DMS53 (cell line): ENCODE measurements at regions not wholly inside any gene's neighbourhood (a gene's known extent, or its start where the extent isn't known, plus 50 kb on each side); places are given as distances from the start of the nearest gene placed in this dataset.
"Not testable (repeated sequence)": the region's sequence is repeated elsewhere in the genome, so short reads cannot be mapped to it uniquely, and the experiment has no call there.

Experiments
- DNase-seq: peaks from one replicate; lab custom pipeline; 2025; lab: John Stamatoyannopoulos, UW

- DNase-seq: no peak
Observed at GRCh38 chr5:118378959-118379358, 609.4 kb downstream of the DTWD2 start.

GRCh38 chr5:118377420-118377819, 610.9 kb downstream of the DTWD2 start:
- DNase-seq: no peak

- DNase-seq: no peak
Observed at GRCh38 chr5:118371973-118372831, 616.1 kb downstream of the DTWD2 start.

DNA sequence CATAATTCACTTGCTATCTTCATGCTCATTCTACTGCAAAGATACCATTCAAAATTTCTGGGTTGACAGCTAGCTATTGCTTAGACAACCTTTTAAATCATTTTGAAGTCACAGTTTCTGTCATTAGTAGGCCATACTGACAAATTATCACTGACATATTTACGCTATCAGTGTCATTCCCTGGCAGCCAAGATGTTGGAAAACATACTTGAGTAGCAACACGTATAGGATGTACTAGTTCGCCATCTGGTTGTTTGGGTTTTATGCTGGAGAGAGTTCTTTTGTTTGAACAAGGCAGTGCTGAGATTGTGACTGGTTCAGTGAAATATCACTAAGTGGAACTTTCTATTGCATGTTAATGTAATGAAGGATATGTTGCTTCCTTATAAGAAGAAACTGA, 621.9 kb downstream of the DTWD2 start:
- DNase-seq: peak; percentile 18

GRCh38 chr5:118365718-118366117, 622.6 kb downstream of the DTWD2 start:
- DNase-seq: no peak

- DNase-seq: peak; percentile 53
Observed at GRCh38 chr5:118354797-118355196, 633.5 kb downstream of the DTWD2 start.

DNA sequence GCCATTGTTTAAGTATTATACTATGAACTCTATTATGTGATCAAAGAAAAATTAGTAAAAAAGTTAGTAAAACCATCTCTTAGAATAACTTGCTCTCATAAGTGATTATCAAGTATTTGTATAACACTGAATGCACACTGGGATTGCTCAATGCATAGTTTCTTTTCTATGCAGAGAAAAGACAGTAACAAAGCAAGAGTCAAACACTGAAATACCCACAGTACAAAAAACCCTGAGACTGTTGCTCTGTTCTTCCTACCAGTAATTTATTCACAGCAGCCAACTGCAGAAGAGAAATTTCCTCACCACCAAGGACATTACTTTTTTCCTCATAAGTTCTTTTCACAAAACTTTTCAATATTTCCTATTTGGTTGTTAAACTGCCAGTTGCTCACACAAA, 634.4 kb downstream of the DTWD2 start:
- no peak for DNase-seq

DNA sequence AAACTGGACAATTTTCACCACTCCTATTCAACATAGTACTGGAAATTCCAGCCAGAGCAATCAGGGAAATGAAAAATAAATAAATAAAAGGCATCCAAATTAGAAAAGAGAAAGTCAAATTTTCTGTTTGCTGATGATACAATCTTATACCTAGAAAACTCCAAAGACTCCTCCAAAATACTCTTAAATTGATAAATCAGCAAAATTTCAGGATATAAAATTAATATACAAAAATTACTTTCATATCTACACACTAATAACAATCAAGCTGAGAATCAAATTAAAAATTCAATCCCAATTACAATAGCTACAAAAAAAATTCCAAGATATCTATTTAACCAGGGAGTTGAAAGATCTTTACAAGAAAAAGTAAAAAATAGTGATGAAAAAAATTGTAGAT, 651.9 kb downstream of the DTWD2 start:
- no peak for DNase-seq

DNA sequence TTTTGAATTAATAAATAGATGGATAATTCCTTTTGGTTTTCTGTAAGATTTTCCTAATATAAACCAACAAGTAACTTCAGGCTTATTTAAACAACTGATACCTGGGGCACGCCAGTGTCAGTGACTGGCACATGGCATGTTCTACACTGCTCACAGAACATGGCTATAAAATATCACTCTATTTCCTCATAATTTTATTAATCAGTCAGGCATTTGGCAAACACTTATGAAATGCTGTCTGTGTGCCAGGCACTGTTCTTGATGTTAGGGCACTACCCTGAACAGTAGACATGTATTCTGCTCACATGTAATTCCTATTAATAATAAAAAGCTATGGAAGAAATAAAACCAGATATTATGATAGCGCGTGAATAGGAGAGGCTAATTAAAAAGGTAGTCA, 661.0 kb downstream of the DTWD2 start:
- no peak for DNase-seq

DNA sequence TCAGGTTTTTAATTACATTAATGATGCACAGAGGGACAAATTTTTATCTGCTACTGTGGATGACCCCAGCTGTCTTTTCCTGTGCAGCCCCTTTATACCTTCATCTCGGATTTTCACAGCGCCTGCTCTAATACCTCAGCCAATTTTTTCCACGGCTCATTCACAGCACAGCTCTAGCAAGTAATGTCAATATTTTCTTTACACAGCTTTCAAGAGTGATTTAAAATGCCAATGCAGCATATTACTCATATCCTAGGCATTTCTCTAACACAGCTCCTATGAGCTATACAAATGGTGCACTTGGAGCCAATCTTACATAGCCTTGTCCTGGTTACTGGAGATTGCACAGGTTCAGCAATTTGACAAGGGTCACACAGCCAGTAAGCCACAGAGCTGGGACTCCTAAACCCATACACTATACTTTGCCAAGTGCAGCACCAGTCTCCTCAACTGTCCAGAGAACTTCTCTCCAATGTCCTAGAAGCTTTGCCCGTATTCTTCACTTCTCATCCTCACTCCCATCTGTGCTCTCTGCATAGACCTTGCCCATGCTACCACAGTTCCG, 661.8 kb downstream of the DTWD2 start:
- peak; percentile 59 for DNase-seq

- no peak for DNase-seq
Observed at GRCh38 chr5:118325931-118326330, 662.4 kb downstream of the DTWD2 start.

GRCh38 chr5:118323723-118324122, 664.6 kb downstream of the DTWD2 start:
- DNase-seq: not testable (repeated sequence)

DNA sequence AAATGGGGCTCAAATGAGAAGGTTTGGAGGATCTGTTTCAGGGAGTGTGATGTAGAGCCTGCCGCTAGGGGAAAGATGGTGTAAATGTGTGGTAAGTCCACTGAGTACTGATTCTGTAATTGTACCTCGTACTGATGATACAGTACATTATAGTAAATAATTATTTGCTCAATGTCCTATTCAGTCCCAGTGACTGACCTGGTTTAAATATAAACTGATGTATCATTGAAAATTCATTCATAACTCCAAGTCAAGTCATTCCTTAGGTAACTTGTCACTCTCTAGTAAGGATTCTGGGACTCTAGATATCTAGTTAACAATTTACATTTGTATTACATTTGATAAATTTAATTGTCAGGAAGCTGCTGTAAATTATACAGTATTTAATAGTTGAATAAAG, 667.3 kb downstream of the DTWD2 start:
- DNase-seq: no peak

GRCh38 chr5:118320121-118320520, 668.2 kb downstream of the DTWD2 start:
- no peak for DNase-seq

GRCh38 chr5:118314931-118315330, 673.4 kb downstream of the DTWD2 start:
- no peak for DNase-seq

DNA sequence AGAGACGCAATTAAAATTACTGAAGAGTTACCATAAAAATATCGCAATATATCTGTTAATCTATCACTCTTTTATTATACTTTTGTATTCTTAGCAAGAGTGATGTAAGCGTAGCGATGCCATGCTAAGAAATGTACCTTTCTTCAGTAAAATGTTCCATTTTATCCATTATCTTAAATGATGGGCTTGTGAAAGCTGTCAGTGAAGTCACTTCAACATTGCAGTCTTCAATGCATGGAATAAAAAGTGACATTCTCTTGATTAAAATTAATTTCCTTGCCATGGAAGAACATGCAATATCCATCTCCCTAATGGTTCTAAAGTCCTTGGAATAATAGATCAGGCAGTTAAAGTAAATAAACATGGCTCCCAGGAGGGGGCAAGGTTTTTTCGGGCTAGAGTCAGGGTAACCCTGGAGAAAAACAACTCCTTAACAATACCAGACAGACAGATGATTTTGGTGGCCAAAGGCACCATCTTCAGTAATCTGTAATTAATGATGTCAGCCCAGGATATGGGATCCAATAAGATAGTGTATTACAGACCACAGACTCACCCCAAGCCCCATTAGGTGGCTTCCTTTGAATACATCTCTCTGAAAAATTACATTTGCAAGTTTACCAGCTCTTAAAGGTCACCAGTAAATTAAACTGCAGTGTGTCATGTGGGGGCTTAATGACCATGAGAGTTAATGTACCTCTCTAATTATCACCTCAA, 677.1 kb downstream of the DTWD2 start:
- DNase-seq: no peak

- no peak for DNase-seq
Observed at GRCh38 chr5:118310401-118310800, 677.9 kb downstream of the DTWD2 start.

- DNase-seq: no peak
Observed at GRCh38 chr5:118303296-118303695, 685.1 kb downstream of the DTWD2 start.

DNA sequence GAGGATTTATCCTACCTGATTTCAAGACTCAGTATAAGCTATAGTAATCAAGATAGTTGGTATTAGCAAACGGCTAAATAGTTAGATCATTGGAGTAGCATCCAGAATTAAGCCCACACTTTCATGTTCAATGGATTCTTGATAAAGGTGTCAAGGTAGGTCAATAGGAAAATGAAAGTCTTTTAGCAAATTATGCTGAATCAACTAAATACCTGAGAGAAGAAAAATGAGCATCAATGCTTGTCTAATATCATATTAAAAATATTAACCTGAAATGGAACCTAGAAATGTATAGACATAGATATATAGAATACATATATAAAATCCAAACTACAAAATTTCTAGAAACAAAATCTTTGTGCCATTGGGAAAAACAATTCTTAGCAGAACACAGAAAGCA, 685.6 kb downstream of the DTWD2 start:
- DNase-seq: no peak

DNA sequence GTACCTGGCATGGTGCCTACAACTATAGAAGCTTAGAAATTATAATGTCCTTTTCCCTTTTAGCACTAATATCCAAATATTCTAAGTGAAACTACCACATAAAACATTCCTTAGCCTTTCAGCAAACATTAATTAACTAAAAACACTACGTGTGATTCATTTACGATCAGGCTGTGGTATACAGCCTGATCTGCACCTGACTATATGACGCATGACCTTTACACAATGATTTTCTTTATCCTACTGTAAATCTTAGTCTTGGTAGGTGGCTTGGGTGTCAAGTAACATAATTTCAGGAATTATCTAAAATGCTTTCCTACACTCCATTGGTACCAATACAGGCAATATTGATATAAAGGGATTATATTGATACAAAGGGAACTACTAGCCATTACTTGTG, 686.7 kb downstream of the DTWD2 start:
- DNase-seq: no peak

- no peak for DNase-seq
Observed at GRCh38 chr5:118295045-118295444, 693.3 kb downstream of the DTWD2 start.

GRCh38 chr5:118293378-118293777, 695.0 kb downstream of the DTWD2 start:
- no peak for DNase-seq

GRCh38 chr5:118290204-118290603, 698.1 kb downstream of the DTWD2 start:
- no peak for DNase-seq
